GM10248 (cell line): ENCODE measurements at regions not wholly inside any gene's neighbourhood (a gene's known extent, or its start where the extent isn't known, plus 50 kb on each side); places are given as distances from the start of the nearest gene placed in this dataset.

ENCODE experiments used
- CTCF ChIA-PET: fragments of 300-600 bp; sonication (Branson Sonifier 250); formaldehyde crosslinking; extraction: SDS; loops from one replicate; lab custom pipeline; 2021; ENCODE audit warnings: antibody characterized with exemption; lab: Yijun Ruan, JAX
- POLR2A ChIA-PET: fragments of 350-650 bp; sonication (Branson Sonifier 250); formaldehyde crosslinking; extraction: SDS; loops from one replicate; lab custom pipeline; 2020; ENCODE audit warnings: antibody characterized with exemption; lab: Yijun Ruan, JAX
- DNase-seq: peaks from one replicate; pipeline ENCODE4 v3.0.0; 2012; ENCODE audit errors: extremely low spot score
- TF ChIP-seq, protein P1 (sequence below): IDR thresholded peaks from 2 replicates; pipeline ENCODE4 v1.5.1; 2012; ENCODE audit warnings: mild to moderate bottlenecking, low read depth; ENCODE audit errors: extremely low read depth, missing control alignments, control extremely low read depth

GRCh38 chr2:59885541-59885940, 667.9 kb downstream of the BCL11A start:
- ChIA-PET CTCF (no interaction called here), POLR2A (no interaction called here)
- TF ChIP-seq, protein P1, sequence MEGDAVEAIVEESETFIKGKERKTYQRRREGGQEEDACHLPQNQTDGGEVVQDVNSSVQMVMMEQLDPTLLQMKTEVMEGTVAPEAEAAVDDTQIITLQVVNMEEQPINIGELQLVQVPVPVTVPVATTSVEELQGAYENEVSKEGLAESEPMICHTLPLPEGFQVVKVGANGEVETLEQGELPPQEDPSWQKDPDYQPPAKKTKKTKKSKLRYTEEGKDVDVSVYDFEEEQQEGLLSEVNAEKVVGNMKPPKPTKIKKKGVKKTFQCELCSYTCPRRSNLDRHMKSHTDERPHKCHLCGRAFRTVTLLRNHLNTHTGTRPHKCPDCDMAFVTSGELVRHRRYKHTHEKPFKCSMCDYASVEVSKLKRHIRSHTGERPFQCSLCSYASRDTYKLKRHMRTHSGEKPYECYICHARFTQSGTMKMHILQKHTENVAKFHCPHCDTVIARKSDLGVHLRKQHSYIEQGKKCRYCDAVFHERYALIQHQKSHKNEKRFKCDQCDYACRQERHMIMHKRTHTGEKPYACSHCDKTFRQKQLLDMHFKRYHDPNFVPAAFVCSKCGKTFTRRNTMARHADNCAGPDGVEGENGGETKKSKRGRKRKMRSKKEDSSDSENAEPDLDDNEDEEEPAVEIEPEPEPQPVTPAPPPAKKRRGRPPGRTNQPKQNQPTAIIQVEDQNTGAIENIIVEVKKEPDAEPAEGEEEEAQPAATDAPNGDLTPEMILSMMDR = no peak
- DNase-seq = no peak

- ChIA-PET CTCF (no interaction called here), POLR2A (no interaction called here)
- DNase-seq = no peak
- TF ChIP-seq, protein P1 = no peak
These were observed 669.3 kb downstream of the BCL11A start for GRCh38 chr2:59884166-59884565.

DNA sequence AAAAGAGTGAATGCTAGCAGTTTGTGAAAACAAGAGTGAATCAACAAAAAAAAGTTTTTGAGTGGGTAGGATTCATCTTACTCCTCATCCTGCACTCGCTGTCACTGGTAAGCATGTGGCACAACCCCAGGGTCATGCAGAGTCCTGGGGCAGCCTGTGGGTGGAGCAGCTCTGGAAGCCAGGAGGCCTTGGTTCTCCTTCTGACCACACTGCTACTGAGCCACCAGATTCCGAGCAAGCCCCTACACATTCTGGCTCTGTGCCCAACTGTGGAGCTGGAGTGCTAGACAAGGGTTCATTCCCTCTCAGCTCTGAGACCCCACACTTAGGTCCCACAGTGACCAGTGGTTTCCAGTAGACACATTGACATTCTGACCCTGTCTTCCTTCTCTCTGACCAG, 670.6 kb downstream of the BCL11A start:
- DNase-seq = no peak
- CTCF ChIA-PET = interaction anchor here (0.9 kb wide), 1 partner anchor 24 kb away, joined by 3 read pairs; no protein-coding TSS in a partner anchor
- POLR2A ChIA-PET = no interaction called here
- TF ChIP-seq, protein P1 = no peak

GRCh38 chr2:59882279-59882678, 671.2 kb downstream of the BCL11A start:
- TF ChIP-seq, protein P1 = no peak
- CTCF ChIA-PET = no interaction called here
- POLR2A ChIA-PET = no interaction called here
- no peak for DNase-seq

DNA sequence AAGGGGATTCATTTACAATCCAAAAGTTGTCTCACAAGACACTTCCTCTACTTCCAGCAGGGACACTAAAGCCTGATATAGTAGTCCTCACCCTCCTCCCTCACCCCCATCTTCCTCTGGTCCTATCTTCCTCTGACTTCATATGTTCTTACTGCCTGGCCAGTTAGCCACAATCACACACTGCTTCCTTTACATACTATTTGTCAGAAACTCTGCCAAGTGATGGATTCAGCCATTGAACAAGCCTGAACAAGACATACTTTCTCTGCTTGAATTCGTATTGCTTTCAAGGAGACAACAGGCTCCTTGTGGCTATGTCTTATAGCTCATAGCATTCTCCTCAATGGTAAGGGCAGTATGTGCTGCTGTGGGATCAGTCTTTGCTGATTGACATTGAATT, 672.2 kb downstream of the BCL11A start:
- ChIA-PET POLR2A (no interaction called here), CTCF (no interaction called here)
- TF ChIP-seq, protein P1 = no peak
- DNase-seq = no peak

- POLR2A ChIA-PET = no interaction called here
- CTCF ChIA-PET = no interaction called here
- TF ChIP-seq, protein P1 = no peak
- no peak for DNase-seq
These were observed 673.7 kb downstream of the BCL11A start for GRCh38 chr2:59879700-59880131.
